Skeletal muscle cell (primary cell): ENCODE measurements at regions not wholly inside any gene's neighbourhood (a gene's known extent, or its start where the extent isn't known, plus 50 kb on each side); places are given as distances from the start of the nearest gene placed in this dataset.
"Not testable (repeated sequence)": the region's sequence is repeated elsewhere in the genome, so short reads cannot be mapped to it uniquely, and the experiment has no call there.

Source experiments
- DNase-seq: peaks from one replicate; pipeline ENCODE4 v3.0.0-alpha.2; 2010; ENCODE audit warnings: low read depth
- H3K4me3 ChIP-seq: 2 replicates; pipeline ENCODE4 v1.5.1; 2011; ENCODE audit warnings: low read depth, mild to moderate bottlenecking, control low read depth, low read length, moderate library complexity

DNA sequence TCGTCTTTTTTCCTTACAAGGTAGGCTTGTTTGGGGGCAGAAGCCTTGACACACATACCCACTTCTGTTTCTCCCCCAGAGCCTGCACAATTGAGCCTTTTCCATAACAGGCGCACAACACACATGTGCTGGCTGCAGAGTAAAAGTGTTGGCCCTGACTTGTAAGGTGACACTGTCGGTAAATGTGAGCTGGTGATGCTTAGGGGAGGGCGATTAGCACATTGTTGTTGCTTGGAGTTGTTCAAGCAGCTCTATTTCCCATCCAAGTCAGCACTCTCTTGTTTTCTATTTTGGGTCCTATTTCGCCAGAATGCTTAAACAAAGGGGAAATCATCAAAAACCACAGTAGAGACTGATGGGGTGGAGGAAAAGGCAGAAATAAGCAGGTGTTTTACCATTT is 51.9 kb upstream of the PTPRJ start:
- DNase-seq: no peak
- H3K4me3 ChIP-seq: no peak overlapping the region

DNA sequence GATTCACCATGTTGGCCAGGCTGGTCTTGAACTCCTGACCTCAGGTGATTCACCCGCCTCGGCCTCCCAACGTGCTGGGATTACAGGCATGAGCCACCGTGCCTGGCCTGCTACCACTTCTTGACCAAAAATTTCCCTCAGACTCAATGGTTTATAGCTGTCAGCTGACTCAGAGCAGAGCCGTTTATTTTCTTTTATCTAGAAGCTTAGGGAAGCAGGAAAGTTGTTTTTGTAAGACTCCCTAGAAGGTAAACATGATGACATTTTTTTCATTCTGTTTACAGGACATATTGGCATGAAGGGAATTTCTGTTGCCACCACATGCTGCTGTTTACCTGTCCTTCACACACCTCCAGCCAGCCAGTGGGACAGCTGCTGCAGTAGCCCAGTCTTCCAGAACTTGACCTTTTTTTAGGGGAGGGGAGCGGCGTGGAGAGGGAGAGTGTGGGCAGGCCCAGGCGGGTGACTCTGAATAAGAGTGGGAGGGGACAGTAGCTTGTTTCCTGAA is 56.1 kb upstream of the PTPRJ start:
- no peak for DNase-seq
- H3K4me3 ChIP-seq: no peak overlapping the region

GRCh38 chr11:47923667-47924066 is 56.7 kb upstream of the PTPRJ start:
- no peak overlapping the region for H3K4me3 ChIP-seq
- no peak for DNase-seq

GRCh38 chr11:47921080-47921555 is 59.2 kb upstream of the PTPRJ start:
- DNase-seq, H3K4me3 ChIP-seq: not testable (repeated sequence)

- DNase-seq: no peak
- no peak overlapping the region for H3K4me3 ChIP-seq
These were observed 61.4 kb upstream of the PTPRJ start for GRCh38 chr11:47918882-47919495.

GRCh38 chr11:47918370-47918690 is 62.0 kb upstream of the PTPRJ start:
- no peak overlapping the region for H3K4me3 ChIP-seq
- no peak for DNase-seq

DNA sequence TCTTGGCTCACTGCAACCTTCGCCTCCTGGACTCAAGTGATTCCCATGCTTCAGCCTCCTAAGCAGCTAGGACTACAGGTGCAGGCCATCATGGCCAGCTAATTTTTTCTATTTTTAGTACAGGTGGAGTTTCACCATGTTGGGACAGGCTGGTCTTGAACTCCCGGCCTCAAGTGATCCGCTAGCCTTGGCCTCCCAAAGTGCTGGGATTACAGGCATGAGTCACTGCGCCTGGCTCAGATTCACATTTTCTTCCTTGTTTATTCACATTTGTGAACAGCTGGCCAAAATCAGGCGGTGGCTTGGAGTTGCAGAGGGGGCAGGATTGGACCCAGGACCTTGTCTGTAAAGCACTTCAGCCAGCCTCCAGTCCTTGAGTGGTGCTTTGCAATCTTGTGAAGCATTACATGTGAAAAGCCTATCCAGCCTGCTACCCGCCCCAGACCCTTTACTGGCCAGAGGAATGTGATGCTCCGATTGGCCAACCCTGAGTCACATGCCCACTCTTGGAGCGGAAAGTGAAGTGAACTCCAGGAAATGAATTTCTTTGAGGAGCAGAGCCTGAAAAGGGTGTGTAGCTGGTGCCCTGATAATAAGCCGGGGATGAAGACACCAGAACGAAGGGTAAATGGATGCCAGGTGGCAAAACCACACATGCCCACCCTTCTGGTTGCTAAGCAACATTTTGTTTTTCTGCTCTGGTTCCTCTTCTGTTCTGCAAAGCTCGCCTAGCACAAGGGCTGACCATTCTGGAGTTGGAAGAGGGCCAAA is 62.6 kb upstream of the PTPRJ start:
- no peak overlapping the region for H3K4me3 ChIP-seq
- peak; percentile 71 for DNase-seq

GRCh38 chr11:47916361-47916841 is 64.0 kb upstream of the PTPRJ start:
- no peak for DNase-seq
- no peak overlapping the region for H3K4me3 ChIP-seq

- DNase-seq: no peak
- no peak overlapping the region for H3K4me3 ChIP-seq
These were observed 64.6 kb upstream of the PTPRJ start for GRCh38 chr11:47915783-47916182.

GRCh38 chr11:47915374-47915773 is 65.0 kb upstream of the PTPRJ start:
- no peak overlapping the region for H3K4me3 ChIP-seq
- DNase-seq: no peak

DNA sequence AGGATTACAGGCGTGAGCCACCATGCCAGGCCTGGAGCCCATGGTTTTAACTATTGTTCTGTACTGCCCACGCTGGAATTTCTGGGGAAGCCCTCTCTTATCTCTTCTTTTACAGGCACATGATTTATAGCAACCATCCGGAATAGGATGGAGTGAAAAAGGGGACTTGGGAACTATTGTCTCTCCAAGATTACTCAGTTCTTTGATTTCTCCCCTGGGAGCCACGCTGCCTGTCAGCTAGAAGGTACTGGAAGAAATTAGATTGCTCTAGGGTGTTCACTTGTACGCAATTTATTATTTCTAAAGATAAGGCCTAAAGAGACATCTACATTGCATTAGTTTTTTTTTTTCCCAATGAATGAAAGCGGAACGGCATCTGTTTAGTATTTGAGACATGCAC is 65.6 kb upstream of the PTPRJ start:
- DNase-seq: no peak
- H3K4me3 ChIP-seq: no peak overlapping the region

DNA sequence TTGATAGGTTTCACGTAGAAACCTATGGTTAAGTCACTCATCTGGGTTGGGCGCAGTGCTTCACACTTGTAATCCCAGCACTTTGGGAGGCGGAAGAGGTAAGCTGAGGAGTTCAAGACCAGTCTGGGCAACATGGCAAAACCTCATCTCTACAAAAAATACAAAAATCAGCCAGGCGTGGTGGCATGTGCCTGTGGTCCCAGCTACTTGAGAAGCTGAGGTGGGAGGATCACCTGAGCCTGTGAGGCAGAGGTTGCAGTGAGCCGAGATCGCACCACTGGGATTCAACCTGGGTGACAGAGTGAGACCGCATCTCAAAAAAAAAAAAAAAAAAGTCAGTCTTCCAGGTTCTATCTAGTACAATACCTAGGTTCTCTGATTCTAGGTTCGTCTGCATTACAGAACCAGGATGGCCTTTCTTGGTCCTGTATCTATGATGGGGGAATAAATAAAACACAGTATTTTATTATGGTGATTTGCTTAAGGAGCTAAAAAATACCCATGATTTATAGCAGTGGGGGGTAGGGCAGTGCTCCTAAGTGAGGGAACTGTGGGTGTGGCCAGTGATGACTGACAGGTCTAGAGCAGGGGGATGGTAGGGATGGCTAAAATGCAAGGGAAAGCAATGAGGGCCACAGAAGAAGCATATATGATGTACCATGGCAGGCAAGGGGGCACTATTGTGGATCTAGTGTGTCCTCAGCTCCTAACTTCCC is 65.5 kb upstream of the NUP160 start:
- DNase-seq: no peak
- H3K4me3 ChIP-seq: no peak overlapping the region

DNA sequence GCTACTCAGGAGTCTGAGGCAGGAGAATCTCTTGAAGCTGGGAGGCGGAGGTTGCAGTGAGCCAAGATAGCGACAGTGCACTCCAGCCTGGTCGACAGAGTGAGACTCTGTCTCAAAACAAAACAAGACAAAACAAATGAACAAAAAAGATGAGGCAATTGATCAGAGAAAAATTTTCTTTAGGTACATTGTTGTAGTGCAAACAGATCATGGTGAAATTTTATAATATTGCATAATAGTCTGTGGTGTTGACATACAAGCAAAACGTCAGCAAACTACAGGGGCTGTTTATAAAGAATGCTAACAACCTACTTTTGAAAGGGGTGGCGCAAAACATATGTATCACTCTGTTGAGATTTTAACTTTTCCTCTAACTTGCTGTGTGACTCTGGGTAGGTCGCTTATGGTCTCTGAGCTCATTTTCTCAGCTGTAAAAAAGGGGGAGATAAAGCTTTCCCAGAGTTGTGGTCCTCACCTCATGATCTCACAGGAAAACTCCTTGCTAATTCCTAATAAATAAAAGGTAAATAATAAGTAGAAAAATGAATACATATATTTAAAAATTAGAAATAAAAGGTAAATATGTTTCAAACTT is 64.8 kb upstream of the NUP160 start:
- DNase-seq: no peak
- no peak overlapping the region for H3K4me3 ChIP-seq

DNA sequence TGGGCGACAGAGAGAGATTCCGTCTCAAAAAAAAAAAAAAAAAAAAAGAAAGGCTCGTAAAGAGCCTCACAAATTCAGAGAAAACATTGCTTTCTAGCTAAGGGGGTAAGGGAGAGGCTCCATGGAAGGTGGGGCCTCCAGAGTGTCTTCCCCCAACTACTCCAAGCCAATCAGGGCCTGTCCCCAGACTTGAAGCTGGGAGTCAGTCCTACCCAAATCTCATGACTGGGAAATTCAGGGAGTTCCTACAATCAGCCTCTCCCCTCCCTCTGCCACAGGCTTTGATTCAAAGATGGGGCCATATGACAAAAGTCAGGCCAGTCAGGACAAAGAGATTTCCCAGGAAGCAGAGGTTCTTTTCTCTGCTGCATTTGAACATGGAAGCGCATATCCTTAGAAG is 63.0 kb upstream of the NUP160 start:
- no peak for DNase-seq
- H3K4me3 ChIP-seq: no peak overlapping the region

GRCh38 chr11:47908198-47908597 is 60.0 kb upstream of the NUP160 start:
- DNase-seq: no peak
- no peak overlapping the region for H3K4me3 ChIP-seq

DNA sequence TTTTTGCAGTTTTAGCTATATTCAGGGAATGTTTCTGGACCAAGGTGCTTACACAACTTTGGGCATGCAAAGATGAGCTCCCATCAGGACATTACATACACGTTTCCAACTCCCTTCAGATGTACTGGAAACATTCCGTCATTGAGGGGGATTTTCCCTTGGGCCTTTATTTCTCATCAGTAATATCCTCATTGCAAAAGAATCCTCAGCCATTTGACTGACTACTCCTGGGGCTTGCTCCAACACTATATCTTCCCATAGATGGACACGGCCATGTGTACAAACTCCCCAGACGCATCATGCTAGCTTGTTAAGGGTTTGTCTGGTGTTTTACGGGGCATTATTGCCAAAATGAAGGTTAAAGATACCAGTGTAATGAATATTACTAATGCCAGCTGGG is 59.3 kb upstream of the NUP160 start:
- no peak overlapping the region for H3K4me3 ChIP-seq
- DNase-seq: peak; percentile 75

DNA sequence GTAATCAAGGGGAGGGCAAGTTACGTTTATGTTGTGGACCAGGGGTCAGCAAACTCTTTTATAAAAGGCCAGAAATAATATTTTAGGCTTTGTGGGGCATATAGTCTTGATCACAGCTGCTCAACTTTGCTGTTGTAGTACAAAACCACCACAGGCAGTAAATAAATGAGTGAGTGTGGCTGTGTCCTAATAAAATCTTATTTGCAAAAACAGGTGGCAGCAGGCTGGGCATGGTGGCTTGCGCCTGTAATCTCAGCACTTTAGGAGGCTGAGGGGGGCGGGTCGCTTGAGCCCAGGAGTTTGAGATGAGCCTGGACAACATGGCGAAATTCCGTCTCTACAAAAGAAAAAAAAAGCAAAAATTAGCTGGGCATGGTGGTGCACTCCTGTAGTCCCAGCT is 57.9 kb upstream of the NUP160 start:
- H3K4me3 ChIP-seq: no peak overlapping the region
- no peak for DNase-seq

DNA sequence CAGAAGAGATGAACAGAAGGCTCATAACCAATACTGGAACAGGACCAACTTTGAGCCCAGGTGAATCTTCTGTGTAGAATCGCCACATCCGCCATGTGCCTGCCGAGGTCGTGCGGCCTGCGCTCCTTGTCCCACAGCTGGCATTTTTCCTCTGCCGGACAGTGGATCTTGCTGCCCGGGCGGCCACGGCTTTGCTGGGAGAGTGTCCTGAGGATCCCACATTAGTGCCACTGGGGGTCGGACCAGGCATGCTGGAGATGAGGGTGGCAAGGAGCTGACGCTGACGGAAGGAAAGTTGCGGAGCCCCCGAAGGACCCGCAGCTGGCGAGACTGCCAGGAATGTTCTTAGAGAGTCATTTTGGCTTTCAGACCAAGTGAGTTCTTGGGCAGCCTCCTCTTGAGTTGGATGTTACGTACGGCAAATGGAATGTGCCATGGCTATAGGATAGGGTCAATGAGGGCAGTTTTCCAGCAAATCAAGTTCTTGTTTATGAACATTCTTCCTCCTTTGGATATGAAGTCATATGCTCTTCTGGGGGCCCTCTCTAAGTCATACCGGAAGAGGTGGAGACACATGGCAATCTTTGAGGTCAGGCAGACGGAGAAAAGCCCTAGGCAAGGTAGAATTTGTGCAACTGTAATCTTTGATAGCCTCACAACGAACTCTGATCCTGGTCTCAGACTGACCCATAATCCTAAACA is 57.4 kb upstream of the NUP160 start:
- no peak overlapping the region for H3K4me3 ChIP-seq
- DNase-seq: peak; percentile 17

DNA sequence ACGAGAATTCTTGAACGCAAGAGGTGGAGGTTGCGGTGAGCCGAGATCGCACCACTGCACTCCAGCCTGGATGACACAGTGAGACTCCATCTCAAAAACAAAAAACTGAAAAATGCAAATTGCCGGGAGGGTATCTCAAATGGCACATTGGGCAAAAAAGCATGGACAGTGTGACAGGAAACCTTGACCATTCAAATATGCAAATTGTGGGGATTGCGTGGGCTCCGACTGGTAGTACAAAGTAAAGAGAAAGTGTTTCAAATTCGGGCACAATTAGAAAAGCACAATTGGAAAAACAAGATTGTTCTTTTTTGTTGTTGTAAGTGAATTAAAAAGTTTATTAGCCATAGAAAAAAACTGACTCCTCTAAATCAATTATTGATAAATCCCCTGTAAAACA is 56.7 kb upstream of the NUP160 start:
- no peak for DNase-seq
- no peak overlapping the region for H3K4me3 ChIP-seq
